ENCODE measurements at regions not wholly inside any gene's neighbourhood (a gene's known extent, or its start where the extent isn't known, plus 50 kb on each side); places are given as distances from the start of the nearest gene placed in this dataset.

DNA sequence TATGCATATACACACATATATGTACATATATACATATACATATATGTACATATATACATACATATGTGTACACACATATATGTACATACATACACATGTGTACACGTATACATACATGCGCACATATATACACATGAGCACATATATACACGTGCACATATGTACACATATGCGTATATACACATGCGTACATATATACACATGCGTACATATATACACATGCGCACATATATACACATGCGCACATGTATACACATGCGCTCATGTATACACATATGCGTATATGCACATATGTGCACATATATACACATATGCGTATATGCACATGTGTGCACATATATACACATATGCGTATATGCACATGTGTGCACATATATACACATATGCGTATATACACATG, 353.0 kb downstream of the EDEM1 start:
- Histone ChIP-seq H3K27me3 (no peaks in the 10 kb centered on the region), H3K4me3 (no peak overlapping the region), H3K9me3 (peaks cover 0 to 13% (median 0%) of the 10 kb centered on the region in 4 donors), H3K27ac (no peak overlapping the region), H3K36me3 (no peaks in the 10 kb centered on the region), H3K4me1 (no peaks in the 10 kb centered on the region)
- no peak for DNase-seq
- no peak for TF ChIP-seq POLR2A (IDR thresholded peaks at IDR 0.05)

DNA sequence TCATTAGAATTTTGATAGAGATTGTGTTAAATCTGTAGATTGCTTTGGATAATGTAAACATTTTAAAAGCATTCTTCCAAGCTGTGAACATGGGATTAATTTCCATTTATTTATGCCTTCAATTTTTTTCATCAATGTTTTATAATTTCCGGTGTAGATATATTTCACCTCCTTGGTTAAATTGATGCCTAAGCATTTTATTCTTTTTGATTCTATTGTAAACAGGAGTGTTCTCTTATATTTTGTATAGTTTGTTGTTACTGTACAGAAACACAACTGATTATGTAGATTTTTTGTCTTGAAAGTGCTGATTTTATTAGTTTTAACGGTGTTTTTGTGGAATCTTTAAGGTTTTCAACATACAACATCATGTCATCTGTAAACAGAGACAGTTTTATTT, 355.0 kb downstream of the EDEM1 start:
- no peak for TF ChIP-seq POLR2A (IDR thresholded peaks at IDR 0.05)
- TF ChIP-seq, protein P1, sequence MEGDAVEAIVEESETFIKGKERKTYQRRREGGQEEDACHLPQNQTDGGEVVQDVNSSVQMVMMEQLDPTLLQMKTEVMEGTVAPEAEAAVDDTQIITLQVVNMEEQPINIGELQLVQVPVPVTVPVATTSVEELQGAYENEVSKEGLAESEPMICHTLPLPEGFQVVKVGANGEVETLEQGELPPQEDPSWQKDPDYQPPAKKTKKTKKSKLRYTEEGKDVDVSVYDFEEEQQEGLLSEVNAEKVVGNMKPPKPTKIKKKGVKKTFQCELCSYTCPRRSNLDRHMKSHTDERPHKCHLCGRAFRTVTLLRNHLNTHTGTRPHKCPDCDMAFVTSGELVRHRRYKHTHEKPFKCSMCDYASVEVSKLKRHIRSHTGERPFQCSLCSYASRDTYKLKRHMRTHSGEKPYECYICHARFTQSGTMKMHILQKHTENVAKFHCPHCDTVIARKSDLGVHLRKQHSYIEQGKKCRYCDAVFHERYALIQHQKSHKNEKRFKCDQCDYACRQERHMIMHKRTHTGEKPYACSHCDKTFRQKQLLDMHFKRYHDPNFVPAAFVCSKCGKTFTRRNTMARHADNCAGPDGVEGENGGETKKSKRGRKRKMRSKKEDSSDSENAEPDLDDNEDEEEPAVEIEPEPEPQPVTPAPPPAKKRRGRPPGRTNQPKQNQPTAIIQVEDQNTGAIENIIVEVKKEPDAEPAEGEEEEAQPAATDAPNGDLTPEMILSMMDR (IDR thresholded peaks at IDR 0.05) = no peak
- Histone ChIP-seq H3K27me3 (no peaks in the 10 kb centered on the region), H3K9me3 (peaks cover 0 to 13% (median 0%) of the 10 kb centered on the region in 4 donors), H3K4me3 (no peak overlapping the region), H3K36me3 (no peaks in the 10 kb centered on the region), H3K27ac (no peak overlapping the region), H3K4me1 (no peaks in the 10 kb centered on the region)
- no peak for DNase-seq

DNA sequence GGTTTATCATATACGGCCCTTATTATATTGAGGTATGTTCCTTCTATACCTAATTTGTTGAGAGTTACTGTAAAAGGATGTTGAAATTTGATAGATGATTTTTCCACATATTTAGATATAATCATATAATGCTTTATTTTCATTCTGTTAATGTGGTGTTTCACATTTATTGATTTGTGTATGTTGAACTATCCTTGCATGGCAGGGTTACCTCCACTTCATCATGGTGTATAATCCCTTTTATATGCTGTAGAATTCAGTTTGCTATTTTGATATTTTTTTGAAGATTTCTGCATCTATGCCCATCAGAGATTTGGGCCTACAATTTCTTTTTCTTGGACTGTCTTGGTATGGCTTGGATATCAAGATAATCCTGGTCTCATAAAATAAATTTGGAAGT, 355.5 kb downstream of the EDEM1 start:
- Histone ChIP-seq H3K4me3 (no peak overlapping the region), H3K36me3 (no peaks in the 10 kb centered on the region), H3K27ac (no peak overlapping the region), H3K27me3 (no peaks in the 10 kb centered on the region), H3K4me1 (no peaks in the 10 kb centered on the region), H3K9me3 (peaks cover 0 to 13% (median 0%) of the 10 kb centered on the region in 4 donors)
- no peak for TF ChIP-seq POLR2A (IDR thresholded peaks at IDR 0.05)
- TF ChIP-seq, protein P1 (IDR thresholded peaks at IDR 0.05) = no peak
- DNase-seq = no peak

DNA sequence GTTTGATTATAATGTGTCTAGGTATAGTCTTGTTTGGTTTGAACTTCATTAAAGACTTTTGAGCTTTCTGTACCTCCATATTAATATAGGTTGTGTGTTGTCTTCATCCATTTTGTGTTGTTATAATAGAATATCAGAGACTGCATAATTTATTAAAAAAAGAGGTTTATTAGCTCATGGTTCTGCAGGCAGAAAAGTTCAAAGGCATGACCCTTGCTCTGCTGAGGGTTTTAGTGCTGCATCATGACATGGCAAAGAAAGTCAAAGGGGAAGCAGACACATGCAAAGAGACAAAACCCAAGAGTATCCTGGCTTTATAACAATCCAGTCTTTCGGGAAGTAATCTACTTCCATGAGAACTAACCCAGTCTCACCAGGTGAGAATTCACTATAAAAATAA, 358.2 kb downstream of the EDEM1 start:
- no peak for DNase-seq
- H3K27me3 ChIP-seq = no peaks in the 10 kb centered on the region

DNA sequence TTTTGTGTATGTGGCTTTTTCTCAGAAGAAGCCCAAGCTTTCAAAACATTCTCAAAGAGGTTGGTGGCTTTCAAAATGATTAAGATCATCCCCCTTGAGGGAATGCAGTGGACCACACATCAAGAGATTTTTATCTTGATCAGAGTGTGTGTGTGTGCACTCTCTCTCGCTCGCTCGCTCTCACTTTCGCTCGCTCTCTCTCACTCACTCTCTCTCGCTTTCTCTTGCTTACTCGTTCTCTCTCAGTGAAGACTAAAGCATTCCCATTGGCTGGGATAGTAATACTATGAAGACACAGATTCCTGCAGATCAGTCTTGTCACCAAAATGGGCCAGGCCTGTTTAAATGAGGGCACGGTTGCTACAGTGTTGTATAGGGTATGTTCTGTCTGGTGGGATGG, 365.7 kb downstream of the EDEM1 start:
- H3K27ac ChIP-seq = no peak overlapping the region
- no peak overlapping the region for H3K4me3 ChIP-seq
- H3K9me3 ChIP-seq = no peaks in the 10 kb centered on the region
- no peaks in the 10 kb centered on the region for H3K4me1 ChIP-seq
- no peaks in the 10 kb centered on the region for H3K36me3 ChIP-seq
- DNase-seq = no peak
- TF ChIP-seq POLR2A (IDR thresholded peaks at IDR 0.05) = no peak
- TF ChIP-seq, protein P1 (IDR thresholded peaks at IDR 0.05) = no peak
- no peaks in the 10 kb centered on the region for H3K27me3 ChIP-seq

More for the DNA sequence above, 358.2 kb downstream of the EDEM1 start:
- no peaks in the 10 kb centered on the region for H3K4me1 ChIP-seq
- TF ChIP-seq POLR2A (IDR thresholded peaks at IDR 0.05) = no peak
- TF ChIP-seq, protein P1 (IDR thresholded peaks at IDR 0.05) = no peak
- no peak overlapping the region for H3K27ac ChIP-seq
- H3K36me3 ChIP-seq = no peaks in the 10 kb centered on the region
- H3K9me3 ChIP-seq = peaks cover 0 to 13% (median 0%) of the 10 kb centered on the region in 4 donors
- no peak overlapping the region for H3K4me3 ChIP-seq

DNA sequence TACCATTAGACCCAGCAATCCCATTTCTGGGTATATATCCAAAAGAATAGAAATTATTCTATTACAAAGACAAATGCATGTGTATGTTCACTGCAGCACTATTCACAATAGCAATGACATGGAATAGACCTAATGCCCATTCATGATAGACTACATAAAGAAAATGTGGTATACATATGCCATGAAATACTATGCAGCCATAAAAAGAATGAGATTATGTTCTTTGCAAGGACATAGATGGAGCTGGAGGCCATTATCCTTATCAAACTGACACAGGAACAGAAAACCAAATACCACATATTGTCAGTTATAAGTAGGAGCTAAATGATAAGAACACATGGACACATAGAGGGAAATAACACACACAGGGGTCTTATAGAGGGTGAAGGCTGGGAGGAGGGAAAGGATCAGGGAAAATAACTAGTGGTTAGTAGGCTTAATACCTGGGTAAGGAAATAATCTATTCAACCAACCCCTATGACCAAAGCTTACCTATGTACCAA, 366.8 kb downstream of the EDEM1 start:
- TF ChIP-seq POLR2A (IDR thresholded peaks at IDR 0.05) = no peak
- TF ChIP-seq, protein P1 (IDR thresholded peaks at IDR 0.05) = no peak
- no peak overlapping the region for H3K4me3 ChIP-seq
- no peaks in the 10 kb centered on the region for H3K9me3 ChIP-seq
- H3K27me3 ChIP-seq = no peaks in the 10 kb centered on the region
- H3K36me3 ChIP-seq = no peaks in the 10 kb centered on the region
- no peak overlapping the region for H3K27ac ChIP-seq
- DNase-seq = no peak
- H3K4me1 ChIP-seq = no peaks in the 10 kb centered on the region

Data from Peyer's patch (tissue), 4 donors.